GM10248 (cell line): ENCODE measurements at regions not wholly inside any gene's neighbourhood (a gene's known extent, or its start where the extent isn't known, plus 50 kb on each side); places are given as distances from the start of the nearest gene placed in this dataset.
"Not testable (repeated sequence)": the region's sequence is repeated elsewhere in the genome, so short reads cannot be mapped to it uniquely, and the experiment has no call there.

ENCODE experiments used
- CTCF ChIA-PET: fragments of 300-600 bp; sonication (Branson Sonifier 250); formaldehyde crosslinking; extraction: SDS; loops from one replicate; lab custom pipeline; 2021; ENCODE audit warnings: antibody characterized with exemption; lab: Yijun Ruan, JAX
- POLR2A ChIA-PET: fragments of 350-650 bp; sonication (Branson Sonifier 250); formaldehyde crosslinking; extraction: SDS; loops from one replicate; lab custom pipeline; 2020; ENCODE audit warnings: antibody characterized with exemption; lab: Yijun Ruan, JAX
- DNase-seq: peaks from one replicate; pipeline ENCODE4 v3.0.0; 2012; ENCODE audit errors: extremely low spot score
- TF ChIP-seq, protein P1 (sequence below): IDR thresholded peaks from 2 replicates; pipeline ENCODE4 v1.5.1; 2012; ENCODE audit warnings: mild to moderate bottlenecking, low read depth; ENCODE audit errors: extremely low read depth, missing control alignments, control extremely low read depth

DNA sequence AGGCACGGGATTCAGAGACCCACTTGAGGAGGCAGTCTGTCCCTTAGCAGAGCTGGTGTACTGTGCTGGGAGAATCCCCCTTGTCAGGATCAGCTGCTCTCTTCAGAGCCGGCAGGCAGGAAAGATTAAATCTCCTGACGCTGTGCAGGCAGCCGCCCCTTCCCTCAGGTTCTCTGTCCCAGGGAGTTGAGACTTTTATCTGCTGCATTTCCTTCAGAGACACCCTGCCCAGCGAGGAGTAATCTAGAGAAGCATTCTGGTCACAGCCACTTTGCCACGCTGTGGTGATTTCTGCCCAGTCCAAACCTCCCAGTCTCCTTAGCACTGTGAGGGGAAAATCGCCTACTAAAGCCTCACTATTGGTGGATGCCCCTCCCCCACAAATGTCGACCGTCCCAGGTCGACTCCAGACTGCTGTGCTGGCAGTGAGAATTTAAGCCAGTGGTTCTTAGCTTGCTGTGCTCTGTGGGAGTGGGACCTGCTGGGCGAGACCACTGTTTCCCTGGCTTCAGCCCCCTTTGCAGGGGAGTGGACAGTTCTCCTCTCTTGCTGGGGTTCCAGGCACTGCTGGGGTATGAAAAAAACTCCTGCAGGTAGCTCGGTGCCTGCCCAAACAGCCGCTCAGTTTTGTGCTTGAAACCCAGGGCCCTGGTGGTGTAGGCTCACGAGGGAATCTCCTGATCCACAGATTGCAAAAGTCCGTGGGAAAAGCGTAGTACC lies 265.4 kb downstream of the ZWINT start:
- TF ChIP-seq, protein P1, sequence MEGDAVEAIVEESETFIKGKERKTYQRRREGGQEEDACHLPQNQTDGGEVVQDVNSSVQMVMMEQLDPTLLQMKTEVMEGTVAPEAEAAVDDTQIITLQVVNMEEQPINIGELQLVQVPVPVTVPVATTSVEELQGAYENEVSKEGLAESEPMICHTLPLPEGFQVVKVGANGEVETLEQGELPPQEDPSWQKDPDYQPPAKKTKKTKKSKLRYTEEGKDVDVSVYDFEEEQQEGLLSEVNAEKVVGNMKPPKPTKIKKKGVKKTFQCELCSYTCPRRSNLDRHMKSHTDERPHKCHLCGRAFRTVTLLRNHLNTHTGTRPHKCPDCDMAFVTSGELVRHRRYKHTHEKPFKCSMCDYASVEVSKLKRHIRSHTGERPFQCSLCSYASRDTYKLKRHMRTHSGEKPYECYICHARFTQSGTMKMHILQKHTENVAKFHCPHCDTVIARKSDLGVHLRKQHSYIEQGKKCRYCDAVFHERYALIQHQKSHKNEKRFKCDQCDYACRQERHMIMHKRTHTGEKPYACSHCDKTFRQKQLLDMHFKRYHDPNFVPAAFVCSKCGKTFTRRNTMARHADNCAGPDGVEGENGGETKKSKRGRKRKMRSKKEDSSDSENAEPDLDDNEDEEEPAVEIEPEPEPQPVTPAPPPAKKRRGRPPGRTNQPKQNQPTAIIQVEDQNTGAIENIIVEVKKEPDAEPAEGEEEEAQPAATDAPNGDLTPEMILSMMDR, result no peak
- POLR2A ChIA-PET, result no interaction called here
- no peak for DNase-seq
- CTCF ChIA-PET, result no interaction called here

DNA sequence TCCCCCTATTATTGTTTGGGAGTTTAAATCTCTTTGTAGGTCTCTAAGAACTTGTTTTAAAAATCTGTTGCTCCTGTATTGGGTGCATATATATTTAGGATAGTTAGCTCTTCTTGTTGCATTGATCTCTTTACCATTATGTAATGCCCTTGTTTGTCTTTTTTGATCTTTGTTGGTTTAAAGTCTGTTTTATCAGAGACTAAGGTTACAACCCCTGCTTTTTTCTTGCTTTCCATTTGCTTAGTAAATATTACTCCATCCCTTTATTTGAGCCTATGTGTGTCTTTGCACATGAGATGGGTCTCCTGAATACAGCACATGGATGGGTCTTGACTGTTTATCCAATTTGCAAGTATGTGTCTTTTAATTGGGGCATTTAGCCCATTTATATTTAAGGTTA lies 267.4 kb downstream of the ZWINT start:
- CTCF ChIA-PET, DNase-seq, POLR2A ChIA-PET: not testable (repeated sequence)

DNA sequence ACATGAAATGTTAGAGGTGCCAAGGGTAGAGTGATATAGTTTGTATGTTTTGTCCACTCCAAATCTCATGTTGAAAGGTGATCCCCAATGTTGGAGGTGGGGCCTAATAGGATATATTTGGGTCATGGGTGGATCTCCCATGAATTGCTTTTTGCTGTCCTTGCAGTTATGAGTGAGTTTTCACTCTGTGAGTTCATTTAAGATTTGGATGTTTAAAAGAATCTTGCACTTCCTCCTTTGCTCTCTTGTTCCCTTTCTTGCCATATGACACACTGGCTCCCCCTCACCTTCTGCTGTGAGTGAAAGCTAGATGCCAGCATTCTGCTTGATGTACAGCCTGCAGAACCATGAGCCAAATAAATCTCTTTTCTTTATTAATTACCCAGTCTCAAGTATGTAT lies 269.2 kb downstream of the ZWINT start:
- ChIA-PET CTCF (no interaction called here), POLR2A (no interaction called here)
- TF ChIP-seq, protein P1, result no peak
- DNase-seq, result no peak

DNA sequence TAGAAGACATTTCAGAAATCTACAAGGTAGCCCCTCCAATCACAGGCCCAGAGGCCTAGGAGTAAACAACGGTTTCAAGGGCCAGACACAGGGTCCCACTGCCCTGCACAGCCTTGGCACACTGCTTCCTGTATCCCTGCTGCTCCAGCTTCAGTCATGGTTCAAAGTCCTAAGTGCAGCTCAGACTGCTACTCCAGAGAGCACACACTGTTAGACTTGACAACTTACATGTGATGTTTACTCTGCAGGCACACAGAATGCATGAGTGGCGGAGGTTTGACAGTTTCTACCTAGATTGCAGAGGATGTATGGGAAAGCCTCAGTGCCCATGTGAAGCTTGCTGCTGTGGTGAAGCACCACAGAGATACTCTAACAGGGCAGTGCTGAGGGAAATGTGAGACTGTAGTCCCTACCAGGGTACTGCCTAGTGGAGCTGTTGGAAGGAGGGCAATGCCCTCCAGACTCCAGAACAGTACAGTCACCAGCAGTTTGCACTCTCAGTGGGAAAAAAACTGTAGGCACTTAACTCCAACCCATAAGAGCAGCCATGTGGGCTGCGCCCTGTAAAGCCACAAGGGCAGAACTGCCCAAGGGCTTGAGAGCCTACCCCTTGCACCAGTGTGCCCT lies 270.0 kb downstream of the ZWINT start:
- ChIA-PET CTCF (no interaction called here), POLR2A (no interaction called here)
- no peak for DNase-seq
- TF ChIP-seq, protein P1, result no peak

DNA sequence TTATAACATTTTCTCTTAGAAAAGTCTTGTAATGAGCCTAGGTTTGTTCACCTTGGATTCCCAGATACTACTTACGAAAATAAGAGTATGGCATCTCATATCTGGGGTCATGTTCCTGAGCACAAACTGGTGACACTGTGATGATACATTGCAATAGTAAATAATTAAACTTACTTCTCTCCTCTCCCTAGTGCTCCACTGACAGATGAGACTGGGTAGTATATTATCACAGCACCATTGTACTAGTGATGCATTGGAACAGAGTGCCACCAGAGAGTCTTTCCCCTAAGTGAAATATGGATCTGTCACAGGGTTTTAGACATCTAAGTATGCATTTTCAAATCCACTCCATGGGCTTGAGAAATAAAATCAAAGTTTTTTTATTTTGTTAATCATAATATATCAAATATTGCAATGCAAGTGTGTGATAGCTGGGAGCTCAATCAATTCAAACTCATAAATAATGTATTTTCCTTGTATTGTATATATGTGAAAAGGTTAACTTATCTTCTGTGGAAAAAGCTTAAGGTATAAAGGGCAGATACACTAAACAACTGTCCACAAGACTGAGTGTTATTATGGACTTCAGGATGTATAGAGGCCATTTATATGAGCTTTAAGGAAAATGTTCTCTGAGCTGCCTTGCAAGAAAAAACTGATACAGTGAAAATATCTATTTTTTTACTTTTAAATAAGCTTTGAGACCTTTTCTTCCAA lies 275.5 kb downstream of the ZWINT start:
- no peak for DNase-seq
- TF ChIP-seq, protein P1, result no peak
- ChIA-PET CTCF (no interaction called here), POLR2A (no interaction called here)

DNA sequence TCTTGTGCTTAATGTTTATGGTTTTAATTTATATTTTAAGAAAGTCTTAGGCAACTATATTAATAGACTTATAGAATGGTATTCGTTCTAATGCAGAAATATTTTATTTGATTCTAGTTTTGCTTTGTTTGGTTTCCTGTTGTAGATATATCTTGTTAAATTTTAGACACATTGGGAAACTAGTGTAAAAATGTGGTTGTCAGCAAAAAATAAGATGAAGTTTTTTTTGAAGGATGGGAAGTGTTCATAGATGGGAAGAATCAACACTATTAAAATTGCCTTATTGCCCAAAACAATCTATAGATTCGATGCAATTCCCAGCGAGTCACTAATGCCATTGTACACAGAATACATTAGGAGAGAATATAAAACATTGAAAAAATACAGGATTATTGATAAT lies 278.9 kb downstream of the ZWINT start:
- ChIA-PET POLR2A (no interaction called here), CTCF (no interaction called here)
- TF ChIP-seq, protein P1, result no peak
- no peak for DNase-seq
